ENCODE measurements at regions not wholly inside any gene's neighbourhood (a gene's known extent, or its start where the extent isn't known, plus 50 kb on each side); places are given as distances from the start of the nearest gene placed in this dataset.

DNA sequence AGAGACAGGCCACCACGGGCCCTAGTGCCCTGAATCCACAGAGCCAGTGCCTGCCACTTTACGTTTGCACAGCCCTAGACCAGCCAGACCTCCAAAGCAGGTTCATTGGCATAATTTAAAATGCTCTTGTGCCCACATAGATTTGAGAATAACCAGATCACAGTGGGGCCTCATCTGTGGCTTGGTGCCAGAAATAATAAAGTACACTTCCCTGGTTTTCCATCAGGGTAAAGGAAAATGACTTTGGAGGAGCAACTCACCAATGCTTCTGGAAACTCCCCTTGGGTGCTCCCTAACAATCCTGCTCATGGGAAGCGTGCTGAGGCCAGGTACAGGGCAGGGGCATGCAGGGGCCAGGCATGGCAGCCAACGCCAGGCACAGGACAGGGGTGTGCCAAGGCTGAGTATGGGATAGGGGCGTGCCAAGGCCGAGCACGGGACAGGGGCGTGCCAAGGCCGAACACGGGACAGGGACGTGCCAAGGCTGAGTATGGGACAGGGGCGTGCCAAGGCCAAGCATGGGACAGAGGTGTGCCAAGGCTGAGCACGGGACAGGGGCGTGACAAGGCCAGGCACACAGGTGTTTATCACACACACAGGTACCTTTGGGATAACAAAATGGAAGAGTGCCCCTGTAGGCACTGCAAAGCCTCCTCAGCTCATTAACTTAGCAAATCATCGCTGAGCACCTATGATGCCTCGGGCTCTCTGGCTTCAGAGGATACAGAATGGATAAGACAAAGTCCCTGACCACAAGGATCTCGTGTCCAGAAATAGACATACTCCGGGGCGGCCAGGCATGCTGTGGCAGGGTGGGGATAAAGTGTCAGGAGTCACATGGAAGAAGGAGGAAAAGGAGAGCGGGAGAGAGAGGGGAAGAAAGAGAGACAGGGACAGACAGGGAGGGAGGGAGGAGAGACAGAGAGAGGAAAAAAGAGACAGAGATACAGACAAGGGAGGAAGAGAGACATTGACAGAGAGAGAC is 334.7 kb downstream of the EIPR1 start:
- no peak for ATAC-seq (replicated peaks in 1 of 4)
- Mint-ChIP-seq H3K27ac (no peak overlapping the region), H3K9me3 (no peaks in the 10 kb centered on the region), H3K36me3 (no peaks in the 10 kb centered on the region), H3K4me3 (no peak overlapping the region), H3K27me3 (peaks cover 0 to 3% of the 10 kb centered on the region in 2 donors), H3K4me1 (no peaks in the 10 kb centered on the region)
- no peaks in the 10 kb centered on the region for H3K9me3 ChIP-seq
- no peak for DNase-seq
- H3K36me3 ChIP-seq (ENCODE audit: control insufficient read depth in 2 of 2, extremely low read depth in 1 of 2, insufficient read depth in 1 of 2, low read length in 1 of 2): no peaks in the 10 kb centered on the region
- H3K4me1 ChIP-seq (ENCODE audit: control insufficient read depth in 1 of 2, extremely low read depth in 1 of 2, insufficient read depth in 2 of 2, low read length in 2 of 2): no peaks in the 10 kb centered on the region
- 78% methylated on average over 20 of the region's 20 CpGs for WGBS (ENCODE audit: insufficient coverage)
- no peak overlapping the region for H3K27ac ChIP-seq (ENCODE audit: low read length)
- ChIA-PET CTCF (no interaction called here), POLR2A (no interaction called here)
- peaks cover 0 to 10% of the 10 kb centered on the region in 2 experiments for H3K27me3 ChIP-seq (replicated peaks in 1 of 2; ENCODE audit: control insufficient read depth in 2 of 2, extremely low read depth in 1 of 2, insufficient read depth in 2 of 2, low read length in 1 of 2)
- H3K4me3 ChIP-seq (ENCODE audit: control insufficient read depth in 1 of 2, extremely low read depth in 1 of 2, low read length in 1 of 2): no peak overlapping the region

DNA sequence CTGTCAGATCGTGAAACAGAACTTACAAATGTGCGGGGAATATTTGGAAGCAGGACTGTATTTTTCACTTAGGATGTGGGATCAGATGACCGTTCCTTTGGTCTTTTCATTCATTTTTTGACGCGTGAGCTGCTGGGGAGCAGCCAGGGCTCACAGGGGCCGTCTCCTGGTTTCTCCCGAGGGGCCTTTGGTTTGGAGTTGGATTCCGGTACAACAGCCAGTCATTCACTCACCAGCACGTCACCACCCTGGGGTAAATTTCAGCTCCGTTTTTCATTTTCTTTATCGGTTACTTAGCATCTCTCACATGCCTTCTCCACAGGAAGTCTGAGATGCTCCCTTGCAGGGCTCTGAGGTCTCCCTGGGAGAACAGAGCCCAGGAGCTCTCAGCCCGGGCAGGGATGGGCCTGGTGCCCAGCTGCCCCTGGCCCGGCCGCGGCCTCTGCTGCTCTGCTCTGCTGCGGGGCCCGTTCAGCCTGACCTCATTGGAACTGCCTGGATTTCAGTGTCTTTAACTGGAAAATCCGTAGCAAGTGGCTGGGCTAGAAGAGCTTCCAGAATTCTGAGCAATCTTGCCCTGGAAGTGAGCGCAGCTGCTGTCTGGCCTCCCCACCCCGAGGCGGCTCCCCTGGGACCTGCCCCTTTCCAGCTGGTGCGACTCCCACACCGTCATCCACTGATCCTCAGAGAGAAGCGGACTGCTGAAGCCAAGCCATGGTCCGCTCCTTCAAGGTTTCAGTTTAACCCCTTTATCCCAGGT is 335.6 kb downstream of the EIPR1 start:
- CTCF ChIA-PET: no interaction called here
- ATAC-seq (replicated peaks in 1 of 4) (no peak), DNase-seq (no peak)
- Mint-ChIP-seq H3K27ac (no peak overlapping the region), H3K9me3 (no peaks in the 10 kb centered on the region), H3K4me3 (no peak overlapping the region), H3K27me3 (peaks cover 0 to 3% of the 10 kb centered on the region in 2 donors), H3K4me1 (no peaks in the 10 kb centered on the region), H3K36me3 (no peaks in the 10 kb centered on the region)
- Histone ChIP-seq H3K27ac (ENCODE audit: low read length) (no peak overlapping the region), H3K4me1 (ENCODE audit: control insufficient read depth in 1 of 2, extremely low read depth in 1 of 2, insufficient read depth in 2 of 2, low read length in 2 of 2) (no peaks in the 10 kb centered on the region), H3K4me3 (ENCODE audit: control insufficient read depth in 1 of 2, extremely low read depth in 1 of 2, low read length in 1 of 2) (no peak overlapping the region), H3K27me3 (replicated peaks in 1 of 2; ENCODE audit: control insufficient read depth in 2 of 2, extremely low read depth in 1 of 2, insufficient read depth in 2 of 2, low read length in 1 of 2) (peaks cover 0 to 10% of the 10 kb centered on the region in 2 experiments), H3K36me3 (ENCODE audit: control insufficient read depth in 2 of 2, extremely low read depth in 1 of 2, insufficient read depth in 1 of 2, low read length in 1 of 2) (no peaks in the 10 kb centered on the region), H3K9me3 (no peaks in the 10 kb centered on the region)
- POLR2A ChIA-PET: no interaction called here
- 78% methylated on average over 22 of the region's 25 CpGs for WGBS (ENCODE audit: insufficient coverage)

DNA sequence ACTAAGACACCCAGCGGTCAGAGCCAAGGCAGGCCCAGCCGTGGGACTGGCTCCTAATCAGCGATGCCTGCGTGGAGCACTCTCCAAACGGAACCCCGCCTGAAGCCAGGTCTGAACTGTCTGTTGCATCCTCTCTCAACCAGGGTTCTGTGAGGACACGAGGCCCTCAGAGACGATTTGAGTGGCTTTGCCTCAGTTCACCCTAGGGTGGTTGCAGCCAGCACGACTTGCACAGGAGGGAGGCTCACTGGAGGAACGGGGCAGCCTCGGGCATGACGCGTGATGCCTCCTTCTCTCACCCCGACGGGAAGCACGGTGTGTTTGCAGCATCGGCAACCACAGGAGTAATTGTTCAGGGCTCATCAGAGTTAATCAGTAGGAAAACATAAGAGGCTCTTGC is 336.4 kb downstream of the EIPR1 start:
- peaks cover 0 to 3% of the 10 kb centered on the region in 2 donors for H3K27me3 Mint-ChIP-seq
- no peaks in the 10 kb centered on the region for H3K9me3 ChIP-seq
- no peak overlapping the region for H3K4me3 Mint-ChIP-seq
- H3K27me3 ChIP-seq (replicated peaks in 1 of 2; ENCODE audit: control insufficient read depth in 2 of 2, extremely low read depth in 1 of 2, insufficient read depth in 2 of 2, low read length in 1 of 2): peaks cover 0 to 10% of the 10 kb centered on the region in 2 experiments
- no peak overlapping the region for H3K27ac ChIP-seq (ENCODE audit: low read length)
- no peak overlapping the region for H3K27ac Mint-ChIP-seq
- WGBS (ENCODE audit: insufficient coverage): 90% methylated on average over 17 of the region's 17 CpGs
- H3K36me3 ChIP-seq (ENCODE audit: control insufficient read depth in 2 of 2, extremely low read depth in 1 of 2, insufficient read depth in 1 of 2, low read length in 1 of 2): no peaks in the 10 kb centered on the region
- CTCF ChIA-PET: no interaction called here
- ATAC-seq (replicated peaks in 1 of 4) (no peak), DNase-seq (no peak)
- no peak overlapping the region for H3K4me3 ChIP-seq (ENCODE audit: control insufficient read depth in 1 of 2, extremely low read depth in 1 of 2, low read length in 1 of 2)
- H3K36me3 Mint-ChIP-seq: no peaks in the 10 kb centered on the region
- H3K4me1 Mint-ChIP-seq: no peaks in the 10 kb centered on the region
- no peaks in the 10 kb centered on the region for H3K4me1 ChIP-seq (ENCODE audit: control insufficient read depth in 1 of 2, extremely low read depth in 1 of 2, insufficient read depth in 2 of 2, low read length in 2 of 2)
- no peaks in the 10 kb centered on the region for H3K9me3 Mint-ChIP-seq
- POLR2A ChIA-PET: no interaction called here

DNA sequence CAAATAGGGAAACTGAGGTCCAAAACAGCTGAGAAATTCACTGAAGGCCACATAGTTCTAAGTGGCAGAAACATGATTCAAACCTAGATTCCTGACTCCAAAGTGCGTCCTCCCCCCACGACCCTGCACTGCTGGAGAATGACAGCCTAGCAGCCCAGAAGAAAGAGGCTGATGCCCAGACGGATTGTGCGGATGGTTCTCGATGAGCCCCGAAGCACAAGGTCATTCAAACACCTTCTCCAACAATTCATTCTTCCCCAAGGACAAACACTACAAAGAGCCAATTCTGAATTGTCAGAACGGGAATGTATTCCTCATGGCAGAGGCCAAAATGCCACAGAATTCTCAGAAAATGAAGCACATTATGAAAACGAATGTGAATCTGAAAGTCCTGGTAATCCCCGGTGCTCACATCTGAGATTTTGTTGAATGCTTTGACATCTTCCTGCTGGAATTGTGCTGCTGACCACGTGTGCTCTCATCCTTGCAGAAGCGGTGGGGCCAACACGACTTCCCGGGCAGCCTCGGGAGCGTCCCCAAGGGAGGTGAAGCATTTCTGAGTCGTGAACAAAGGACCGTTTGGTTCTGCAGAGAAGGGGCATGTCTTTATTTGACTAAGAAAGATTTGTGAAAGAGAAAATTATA is 337.0 kb downstream of the EIPR1 start:
- CTCF ChIA-PET: no interaction called here
- no peaks in the 10 kb centered on the region for H3K9me3 ChIP-seq
- H3K9me3 Mint-ChIP-seq: no peaks in the 10 kb centered on the region
- POLR2A ChIA-PET: no interaction called here
- no peak overlapping the region for H3K4me3 ChIP-seq (ENCODE audit: control insufficient read depth in 1 of 2, extremely low read depth in 1 of 2, low read length in 1 of 2)
- H3K27ac ChIP-seq (ENCODE audit: low read length): no peak overlapping the region
- no peak overlapping the region for H3K27ac Mint-ChIP-seq
- DNase-seq (no peak), ATAC-seq (replicated peaks in 1 of 4) (no peak)
- H3K27me3 ChIP-seq (replicated peaks in 1 of 2; ENCODE audit: control insufficient read depth in 2 of 2, extremely low read depth in 1 of 2, insufficient read depth in 2 of 2, low read length in 1 of 2): peaks cover 0 to 12% of the 10 kb centered on the region in 2 experiments
- H3K36me3 Mint-ChIP-seq: no peaks in the 10 kb centered on the region
- no peaks in the 10 kb centered on the region for H3K36me3 ChIP-seq (ENCODE audit: control insufficient read depth in 2 of 2, extremely low read depth in 1 of 2, insufficient read depth in 1 of 2, low read length in 1 of 2)
- no peak overlapping the region for H3K4me3 Mint-ChIP-seq
- 80% methylated on average over 15 of the region's 17 CpGs for WGBS (ENCODE audit: insufficient coverage)
- no peaks in the 10 kb centered on the region for H3K4me1 ChIP-seq (ENCODE audit: control insufficient read depth in 1 of 2, extremely low read depth in 1 of 2, insufficient read depth in 2 of 2, low read length in 2 of 2)
- H3K27me3 Mint-ChIP-seq: peaks cover 0 to 3% of the 10 kb centered on the region in 2 donors
- no peaks in the 10 kb centered on the region for H3K4me1 Mint-ChIP-seq

DNA sequence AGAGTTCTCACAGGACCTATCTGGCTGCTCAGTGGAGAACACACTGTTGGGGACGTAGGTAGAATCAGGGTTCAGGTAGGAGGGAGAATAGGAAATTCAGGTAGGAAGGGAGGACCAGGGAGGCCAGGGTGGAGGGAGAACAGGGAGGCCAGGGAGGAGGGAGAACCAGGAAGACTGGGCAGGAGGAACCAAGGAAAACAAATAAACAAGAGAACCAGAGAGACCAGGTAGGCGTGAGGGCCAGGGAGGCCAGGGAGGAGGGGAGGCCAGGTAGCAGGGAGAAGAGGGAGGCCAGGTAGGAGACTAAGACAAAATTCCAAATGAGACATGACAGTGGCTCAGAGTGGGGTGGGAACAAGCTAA is 337.6 kb downstream of the EIPR1 start:
- no peak overlapping the region for H3K27ac Mint-ChIP-seq
- Histone ChIP-seq H3K9me3 (no peaks in the 10 kb centered on the region), H3K27me3 (replicated peaks in 1 of 2; ENCODE audit: control insufficient read depth in 2 of 2, extremely low read depth in 1 of 2, insufficient read depth in 2 of 2, low read length in 1 of 2) (peaks cover 0 to 12% of the 10 kb centered on the region in 2 experiments), H3K4me1 (ENCODE audit: control insufficient read depth in 1 of 2, extremely low read depth in 1 of 2, insufficient read depth in 2 of 2, low read length in 2 of 2) (no peaks in the 10 kb centered on the region), H3K27ac (ENCODE audit: low read length) (no peak overlapping the region), H3K4me3 (ENCODE audit: control insufficient read depth in 1 of 2, extremely low read depth in 1 of 2, low read length in 1 of 2) (no peak overlapping the region), H3K36me3 (ENCODE audit: control insufficient read depth in 2 of 2, extremely low read depth in 1 of 2, insufficient read depth in 1 of 2, low read length in 1 of 2) (no peaks in the 10 kb centered on the region)
- ChIA-PET CTCF (no interaction called here), POLR2A (no interaction called here)
- no peak for ATAC-seq (replicated peaks in 1 of 4)
- DNase-seq: no peak
- no peaks in the 10 kb centered on the region for H3K9me3 Mint-ChIP-seq
- 60% methylated on average over 1 of the region's 2 CpGs for WGBS (ENCODE audit: insufficient coverage)
- H3K27me3 Mint-ChIP-seq: peaks cover 0 to 3% of the 10 kb centered on the region in 2 donors
- no peak overlapping the region for H3K4me3 Mint-ChIP-seq
- H3K36me3 Mint-ChIP-seq: no peaks in the 10 kb centered on the region
- no peaks in the 10 kb centered on the region for H3K4me1 Mint-ChIP-seq

DNA sequence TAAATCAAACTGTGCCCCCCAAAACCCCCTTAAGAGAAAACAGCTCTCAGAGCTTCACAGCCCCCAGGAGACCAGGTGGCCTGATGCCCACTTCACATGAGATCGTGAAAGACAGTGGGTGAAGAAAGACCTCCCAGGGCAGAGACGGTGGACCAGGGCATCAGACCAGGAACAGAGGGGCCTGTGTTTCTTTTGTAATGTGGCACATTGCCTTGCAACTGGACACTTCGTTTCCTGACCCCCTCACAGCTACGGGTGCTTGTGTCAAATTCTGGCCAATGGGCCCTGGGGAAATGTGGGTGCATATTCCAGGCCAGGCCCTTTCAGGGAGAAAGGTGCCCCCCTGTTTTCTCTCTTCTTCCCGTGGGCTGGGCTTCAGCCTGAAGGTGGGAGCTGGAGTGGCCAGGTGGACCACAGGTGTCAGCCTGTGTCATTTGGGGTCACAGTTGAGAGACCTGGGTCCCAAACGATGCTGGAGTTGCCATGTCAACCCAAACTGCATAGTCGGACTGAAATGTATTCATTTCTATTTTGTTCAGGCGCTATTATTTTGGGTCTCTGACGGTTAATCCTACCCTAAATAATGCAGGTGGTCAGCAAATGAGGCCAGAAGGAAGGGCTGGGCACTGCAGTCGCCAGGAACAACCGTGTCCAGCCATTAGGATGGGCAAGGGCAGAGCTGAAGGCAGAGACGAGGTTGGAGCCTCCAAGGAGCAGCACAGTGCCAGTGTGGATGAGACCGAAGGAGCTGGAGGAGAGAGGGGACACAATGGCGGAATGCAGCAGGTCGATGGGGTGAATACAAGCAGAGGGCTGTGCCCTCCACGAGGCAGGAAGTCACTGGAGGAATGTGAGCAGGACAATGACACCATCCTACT is 338.2 kb downstream of the EIPR1 start:
- Mint-ChIP-seq H3K27ac (no peak overlapping the region), H3K4me3 (no peak overlapping the region), H3K36me3 (no peaks in the 10 kb centered on the region), H3K27me3 (peaks cover 0 to 3% of the 10 kb centered on the region in 2 donors), H3K4me1 (no peaks in the 10 kb centered on the region), H3K9me3 (no peaks in the 10 kb centered on the region)
- CTCF ChIA-PET: no interaction called here
- Histone ChIP-seq H3K27ac (ENCODE audit: low read length) (no peak overlapping the region), H3K27me3 (replicated peaks in 1 of 2; ENCODE audit: control insufficient read depth in 2 of 2, extremely low read depth in 1 of 2, insufficient read depth in 2 of 2, low read length in 1 of 2) (peaks cover 0 to 12% of the 10 kb centered on the region in 2 experiments), H3K4me1 (ENCODE audit: control insufficient read depth in 1 of 2, extremely low read depth in 1 of 2, insufficient read depth in 2 of 2, low read length in 2 of 2) (no peaks in the 10 kb centered on the region), H3K9me3 (no peaks in the 10 kb centered on the region), H3K4me3 (ENCODE audit: control insufficient read depth in 1 of 2, extremely low read depth in 1 of 2, low read length in 1 of 2) (no peak overlapping the region), H3K36me3 (ENCODE audit: control insufficient read depth in 2 of 2, extremely low read depth in 1 of 2, insufficient read depth in 1 of 2, low read length in 1 of 2) (no peaks in the 10 kb centered on the region)
- POLR2A ChIA-PET: no interaction called here
- DNase-seq (no peak), ATAC-seq (replicated peaks in 1 of 4) (no peak)
- WGBS (ENCODE audit: insufficient coverage): 74% methylated on average over 11 of the region's 16 CpGs

Data from T-cell (primary cell).